PC-9 (cell line): ENCODE measurements at regions not wholly inside any gene's neighbourhood (a gene's known extent, or its start where the extent isn't known, plus 50 kb on each side); places are given as distances from the start of the nearest gene placed in this dataset.

ENCODE experiments used
- BruUV-seq: library from RNA; stranded (reverse); fragments of 400-500 nt; replicated peaks from 2 replicates; lab custom pipeline; 2021; lab: Mats Ljungman, UMichigan
- CTCF ChIA-PET: fragments of 300-600 bp; sonication (Branson Sonifier 250); formaldehyde crosslinking; loops from one replicate; lab custom pipeline; 2022; ENCODE audit warnings: antibody characterized with exemption; lab: Charles Lee
- POLR2A ChIA-PET: fragments of 300-600 bp; sonication (Branson Sonifier 250); formaldehyde crosslinking; loops from one replicate; lab custom pipeline; 2022; ENCODE audit warnings: antibody characterized with exemption; ENCODE audit not compliant: unreplicated experiment; lab: Charles Lee
- DNase-seq, 2 experiments: peaks; one replicate each; pipeline versions ENCODE4 v3.0.0 to v3.0.0-alpha.2; 2015 to 2022; ENCODE audit warnings: mixed read lengths in 1 of 2
- H2AFZ ChIP-seq: fragments of 200-600 bp; sonication (generic); 2 replicates; pipeline ENCODE4 v1.8.1; 2017; ENCODE audit warnings: antibody characterized with exemption
- H3F3A ChIP-seq: fragments of 200-600 bp; sonication (generic); 2 replicates; pipeline ENCODE4 v1.8.1; 2017; ENCODE audit warnings: antibody characterized with exemption, mild to moderate bottlenecking, low read depth; ENCODE audit not compliant: insufficient read depth
- H3K27ac ChIP-seq: fragments of 200-600 bp; sonication (generic); 2 replicates; pipeline ENCODE4 v1.6.1; 2016; ENCODE audit warnings: mixed run types
- H3K27me3 ChIP-seq: fragments of 200-600 bp; sonication (generic); 2 replicates; pipeline ENCODE4 v1.6.1; 2016; ENCODE audit warnings: low read depth, mixed run types; ENCODE audit not compliant: insufficient read depth
- H3K36me3 ChIP-seq: fragments of 200-600 bp; sonication (generic); 2 replicates; pipeline ENCODE4 v1.6.1; 2016; ENCODE audit warnings: low read depth, mixed run types
- H3K4me1 ChIP-seq: fragments of 200-600 bp; sonication (generic); replicated peaks from 2 replicates; pipeline ENCODE4 v1.6.1; 2016; ENCODE audit warnings: mixed run types; ENCODE audit not compliant: insufficient read depth
- H3K4me2 ChIP-seq: fragments of 200-600 bp; sonication (generic); 2 replicates; pipeline ENCODE4 v1.6.1; 2017; ENCODE audit warnings: mixed run types
- H3K4me3 ChIP-seq: fragments of 200-600 bp; sonication (generic); 2 replicates; pipeline ENCODE4 v1.6.1; 2016; ENCODE audit warnings: mixed run types
- H3K79me2 ChIP-seq: fragments of 200-600 bp; sonication (generic); 2 replicates; pipeline ENCODE4 v1.6.1; 2017; ENCODE audit warnings: low read depth, mixed run types
- H3K9me2 ChIP-seq: fragments of 200-600 bp; sonication (generic); 2 replicates; pipeline ENCODE4 v1.8.1; 2017; ENCODE audit warnings: mild to moderate bottlenecking; ENCODE audit not compliant: insufficient read depth
- H3K9me3 ChIP-seq: fragments of 200-600 bp; sonication (generic); 2 replicates; pipeline ENCODE4 v1.8.1; 2016; ENCODE audit warnings: low read depth; ENCODE audit not compliant: insufficient read depth
- H4K20me1 ChIP-seq: fragments of 200-600 bp; sonication (generic); 2 replicates; pipeline ENCODE4 v1.8.1; 2017; ENCODE audit not compliant: insufficient read depth
- EZH2 ChIP-seq: fragments of 200-600 bp; sonication (generic); IDR thresholded peaks from 2 replicates; pipeline ENCODE4 v1.8.0; 2017; ENCODE audit warnings: antibody characterized with exemption, low read depth
- intact Hi-C: fragments of 100-400 bp; cut with micrococcal nuclease; formaldehyde crosslinking; loops from one replicate; pipeline ENCODE4 v1.10.0; 2022; ENCODE audit not compliant: unreplicated experiment
- TF ChIP-seq, protein P1 (sequence below): fragments of 200-600 bp; sonication (generic); conservative IDR thresholded peaks from 2 replicates; pipeline ENCODE4 v1.6.1; 2017; ENCODE audit warnings: mixed run types, antibody characterized with exemption, mild to moderate bottlenecking, moderate library complexity

DNA sequence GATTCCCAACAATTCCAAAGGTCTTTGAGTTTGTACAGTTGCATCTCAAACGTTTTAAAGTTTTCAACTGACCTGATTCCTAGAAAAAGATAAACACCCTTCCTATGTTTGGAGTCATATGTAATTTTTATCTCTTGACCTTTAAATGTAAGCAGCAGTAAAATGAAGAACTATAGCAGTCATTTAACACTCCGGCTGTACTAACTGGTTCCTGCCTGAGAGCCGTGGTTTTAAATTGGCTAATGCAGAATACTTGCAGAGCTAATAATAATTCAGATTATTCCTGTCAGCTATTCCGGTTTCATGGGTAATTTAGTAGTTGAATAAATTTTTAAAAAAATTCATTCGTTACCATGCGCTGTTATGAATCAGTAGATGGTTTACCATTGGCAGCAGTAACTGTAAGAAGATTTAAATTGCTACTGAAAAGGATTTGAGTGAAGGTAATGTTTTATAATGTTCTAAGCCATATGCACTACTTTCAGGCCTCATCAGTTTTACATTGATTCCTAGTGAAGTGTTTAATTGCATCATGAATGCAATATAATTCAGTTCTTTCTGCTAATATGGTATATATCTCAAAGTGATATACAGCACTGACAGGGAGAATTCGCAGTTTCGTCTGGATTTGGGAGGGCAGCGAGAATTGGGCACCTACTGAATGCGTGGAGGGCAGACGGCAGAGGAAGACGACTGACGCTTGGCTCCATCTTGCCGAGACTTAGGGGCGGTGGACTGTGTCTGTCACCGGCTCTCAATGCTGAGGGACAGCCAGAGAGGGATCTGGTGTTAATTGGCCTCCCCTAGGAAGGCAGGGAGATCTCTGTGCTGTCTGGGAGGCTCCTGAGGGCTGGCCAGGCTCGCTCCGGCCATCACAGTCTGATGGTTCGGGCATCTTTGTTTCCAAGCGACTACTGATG, 217.7 kb downstream of the PHETA1 start:
- BruUV-seq = no TSS peak
- POLR2A ChIA-PET = no interaction called here
- TF ChIP-seq, protein P1, sequence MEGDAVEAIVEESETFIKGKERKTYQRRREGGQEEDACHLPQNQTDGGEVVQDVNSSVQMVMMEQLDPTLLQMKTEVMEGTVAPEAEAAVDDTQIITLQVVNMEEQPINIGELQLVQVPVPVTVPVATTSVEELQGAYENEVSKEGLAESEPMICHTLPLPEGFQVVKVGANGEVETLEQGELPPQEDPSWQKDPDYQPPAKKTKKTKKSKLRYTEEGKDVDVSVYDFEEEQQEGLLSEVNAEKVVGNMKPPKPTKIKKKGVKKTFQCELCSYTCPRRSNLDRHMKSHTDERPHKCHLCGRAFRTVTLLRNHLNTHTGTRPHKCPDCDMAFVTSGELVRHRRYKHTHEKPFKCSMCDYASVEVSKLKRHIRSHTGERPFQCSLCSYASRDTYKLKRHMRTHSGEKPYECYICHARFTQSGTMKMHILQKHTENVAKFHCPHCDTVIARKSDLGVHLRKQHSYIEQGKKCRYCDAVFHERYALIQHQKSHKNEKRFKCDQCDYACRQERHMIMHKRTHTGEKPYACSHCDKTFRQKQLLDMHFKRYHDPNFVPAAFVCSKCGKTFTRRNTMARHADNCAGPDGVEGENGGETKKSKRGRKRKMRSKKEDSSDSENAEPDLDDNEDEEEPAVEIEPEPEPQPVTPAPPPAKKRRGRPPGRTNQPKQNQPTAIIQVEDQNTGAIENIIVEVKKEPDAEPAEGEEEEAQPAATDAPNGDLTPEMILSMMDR = no peak
- TF ChIP-seq EZH2 = no peak

DNA sequence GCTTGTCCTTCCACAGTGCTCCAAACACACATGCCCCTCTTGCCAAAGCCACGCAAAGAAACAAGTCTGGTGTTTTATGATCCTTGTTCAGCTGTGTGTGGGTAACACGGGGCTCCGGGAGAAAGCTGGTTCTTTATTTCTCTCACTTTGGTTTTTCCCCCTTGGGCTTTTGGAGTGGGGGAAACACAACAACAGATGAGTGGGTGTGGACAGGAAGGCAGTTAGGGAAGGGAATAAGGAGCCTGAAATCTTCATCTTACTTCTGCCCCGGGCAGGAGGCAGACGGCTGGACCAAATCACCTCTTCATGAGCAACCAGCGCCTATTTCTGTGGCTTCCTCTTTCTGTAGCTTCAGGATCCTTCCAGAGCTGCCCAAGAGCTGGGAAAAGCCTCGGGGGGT, 218.5 kb downstream of the PHETA1 start:
- no peaks in the 10 kb centered on the region for H3K79me2 ChIP-seq
- H3K4me2 ChIP-seq = no peak overlapping the region
- H3K36me3 ChIP-seq = no peaks in the 10 kb centered on the region
- H3K9me2 ChIP-seq = no peaks in the 10 kb centered on the region
- POLR2A ChIA-PET = no interaction called here
- no peak for DNase-seq
- H3K4me1 ChIP-seq = no peaks in the 10 kb centered on the region
- intact Hi-C loops = no loop called here
- no peak overlapping the region for H3K4me3 ChIP-seq
- BruUV-seq = no TSS peak
- TF ChIP-seq, protein P1 = no peak
- no peak for TF ChIP-seq EZH2
- H3F3A ChIP-seq = no peaks in the 10 kb centered on the region
- H3K27ac ChIP-seq = no peak overlapping the region
- CTCF ChIA-PET = interaction anchor here (0.6 kb wide), 1 partner anchor 118 kb away, joined by 3 read pairs; no protein-coding TSS in a partner anchor
- H2AFZ ChIP-seq = no peak overlapping the region
- H3K27me3 ChIP-seq = peaks cover 97% of the 10 kb centered on the region
- H3K9me3 ChIP-seq = no peaks in the 10 kb centered on the region
- no peaks in the 10 kb centered on the region for H4K20me1 ChIP-seq

More for the DNA sequence above, 217.7 kb downstream of the PHETA1 start:
- Histone ChIP-seq H3K4me1 (no peaks in the 10 kb centered on the region), H4K20me1 (no peaks in the 10 kb centered on the region), H3F3A (no peaks in the 10 kb centered on the region), H3K4me2 (no peak overlapping the region), H3K36me3 (no peaks in the 10 kb centered on the region), H3K79me2 (no peaks in the 10 kb centered on the region), H2AFZ (no peak overlapping the region), H3K27me3 (peaks cover 95% of the 10 kb centered on the region), H3K9me2 (no peaks in the 10 kb centered on the region), H3K4me3 (no peak overlapping the region), H3K27ac (no peak overlapping the region), H3K9me3 (no peaks in the 10 kb centered on the region)
- no peak for DNase-seq
- CTCF ChIA-PET = no interaction called here
- intact Hi-C loops = no loop called here

DNA sequence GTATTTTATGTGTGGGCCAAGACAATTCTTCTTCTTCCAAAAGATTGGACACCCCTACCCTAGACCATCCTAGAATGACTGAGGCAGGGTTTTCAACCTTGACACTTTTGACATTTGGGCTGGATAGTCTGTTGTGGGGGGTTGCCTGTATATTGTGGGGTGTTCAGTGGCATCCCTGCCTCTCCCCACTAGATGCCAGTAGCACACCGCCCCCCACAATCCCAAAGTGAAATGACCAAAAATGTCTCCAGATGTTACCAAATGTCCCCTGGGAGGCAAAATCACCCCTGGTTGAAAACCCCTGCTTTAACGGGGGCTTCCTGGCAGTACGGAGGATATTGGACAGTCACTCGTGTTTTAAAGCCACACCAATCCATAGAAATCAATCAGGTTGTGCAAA, 219.6 kb downstream of the PHETA1 start:
- Histone ChIP-seq H3K4me3 (no peak overlapping the region), H3K36me3 (no peaks in the 10 kb centered on the region), H3K4me1 (no peaks in the 10 kb centered on the region), H3F3A (no peaks in the 10 kb centered on the region), H3K27ac (no peak overlapping the region), H3K79me2 (no peaks in the 10 kb centered on the region), H3K27me3 (peaks cover 97% of the 10 kb centered on the region), H3K9me2 (no peaks in the 10 kb centered on the region), H3K9me3 (no peaks in the 10 kb centered on the region), H2AFZ (no peak overlapping the region), H4K20me1 (no peaks in the 10 kb centered on the region), H3K4me2 (no peak overlapping the region)
- BruUV-seq = no TSS peak
- DNase-seq = no peak
- CTCF ChIA-PET = no interaction called here
- intact Hi-C loops = no loop called here
- TF ChIP-seq, protein P1 = no peak
- TF ChIP-seq EZH2 = no peak
- POLR2A ChIA-PET = no interaction called here
